Transverse colon (tissue), 4 donors: ENCODE measurements at regions not wholly inside any gene's neighbourhood (a gene's known extent, or its start where the extent isn't known, plus 50 kb on each side); places are given as distances from the start of the nearest gene placed in this dataset.

Experiments
- DNase-seq: peaks from one replicate; pipeline ENCODE4 v3.0.0-alpha.2; 2019
- H3K27ac ChIP-seq, 4 donors: fragments of 200-600 bp; sonication (generic); 2 replicates each; pipeline ENCODE4 v1.5.1; 2016 to 2018; ENCODE audit warnings: inconsistent platforms in 4 of 4
- H3K27me3 ChIP-seq: fragments of 200-600 bp; sonication (generic); 2 replicates; pipeline ENCODE4 v1.5.1; 2017; ENCODE audit warnings: inconsistent platforms
- H3K36me3 ChIP-seq, 4 donors: fragments of 200-600 bp; sonication (generic); 2 replicates each; pipeline ENCODE4 v1.5.1; 2017 to 2019; ENCODE audit warnings: inconsistent platforms in 4 of 4
- H3K4me1 ChIP-seq, 4 donors: fragments of 200-600 bp; sonication (generic); 2 replicates each; pipeline ENCODE4 v1.5.1; 2017 to 2020; ENCODE audit warnings: inconsistent platforms in 4 of 4
- H3K4me3 ChIP-seq, 4 donors: fragments of 200-600 bp; sonication (generic); 1 replicate in 1 of 4; 2 replicates in 3 of 4; pipeline versions ENCODE4 v1.5.1 to v1.6.1; 2017 to 2019; ENCODE audit warnings: inconsistent platforms in 4 of 4
- H3K9me3 ChIP-seq, 2 donors: fragments of 200-600 bp; sonication (generic); 2 replicates each; pipeline ENCODE4 v1.5.1; 2017 to 2019; ENCODE audit warnings: inconsistent platforms in 2 of 2
- EP300 ChIP-seq: sonication (generic); formaldehyde crosslinking; IDR thresholded peaks from one replicate; pipeline ENCODE4 v1.6.1; 2017; ENCODE audit warnings: antibody characterized with exemption, low read depth
- POLR2A ChIP-seq: fragments of 450-650 bp; IDR thresholded peaks from one replicate; pipeline ENCODE4 v1.6.1; 2016; ENCODE audit warnings: antibody characterized with exemption, mild to moderate bottlenecking, moderate library complexity
- POLR2AphosphoS5 ChIP-seq, 3 donors: sonication (generic); formaldehyde crosslinking; IDR thresholded peaks; one replicate each; pipeline ENCODE4 v1.6.1; 2016; ENCODE audit warnings: antibody characterized with exemption in 3 of 3
- WGBS, 2 donors: methylation state at CpG; one replicate each; pipeline ENCODE4 v1.1.5; 2018; ENCODE audit warnings: low coverage in 1 of 2; 5-methylcytosine and 5-hydroxymethylcytosine counted together
- in situ Hi-C, 4 donors: fragments of 200-750 bp; cut with MboI; loops; one replicate each; pipeline versions ENCODE4 v1.15.0 to v1.15.1; 2017; ENCODE audit warnings: low sequenced_read_pairs in 3 of 4, low pct_ligation_motif_present in 1 of 4, low pct_unique_long_range_greater_than_20kb in 1 of 4
- intact Hi-C: fragments of 100-400 bp; cut with DNase I; formaldehyde crosslinking; loops from one replicate; pipeline ENCODE4 v1.15.1; 2023; ENCODE audit warnings: low total_unique reads
- TF ChIP-seq, protein P1 (sequence below), 5 experiments: fragments of 200-600 bp in 3 of 5; fragments of 450-650 bp in 2 of 5; sonication (generic) in 3 of 5; IDR thresholded peaks; 1 replicate in 2 of 5; 2 replicates in 3 of 5; pipeline ENCODE4 v1.5.1; 2016 to 2017; ENCODE audit warnings: antibody characterized with exemption in 5 of 5, inconsistent platforms in 3 of 5, mild to moderate bottlenecking in 2 of 5, moderate library complexity in 1 of 5

DNA sequence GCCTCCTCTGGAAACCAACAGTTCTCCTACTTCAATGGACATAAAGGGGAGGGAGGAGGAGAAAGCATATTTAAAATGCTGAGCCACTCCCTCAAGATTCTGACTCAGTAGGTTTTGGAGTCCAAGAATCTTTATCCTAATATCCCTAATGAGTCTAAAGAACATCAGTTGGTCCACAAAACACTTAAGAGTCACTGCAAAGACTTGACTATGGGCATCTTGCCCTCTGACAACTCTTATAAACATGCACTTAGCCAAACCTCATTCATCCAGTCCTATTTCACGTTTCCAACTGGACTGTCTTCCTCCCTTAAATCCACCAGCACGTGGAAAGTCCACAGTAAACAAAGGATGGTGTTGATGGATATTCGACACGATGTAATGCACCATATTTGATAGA is 172.5 kb downstream of the FAM114A2 start:
- in situ Hi-C loops: no loop called here
- Histone ChIP-seq H3K4me1 (no peaks in the 10 kb centered on the region), H3K36me3 (no peaks in the 10 kb centered on the region), H3K27me3 (no peaks in the 10 kb centered on the region), H3K9me3 (no peaks in the 10 kb centered on the region), H3K4me3 (no peak overlapping the region), H3K27ac (no peak overlapping the region)
- intact Hi-C loops: no loop called here
- DNase-seq: no peak
- TF ChIP-seq, protein P1, sequence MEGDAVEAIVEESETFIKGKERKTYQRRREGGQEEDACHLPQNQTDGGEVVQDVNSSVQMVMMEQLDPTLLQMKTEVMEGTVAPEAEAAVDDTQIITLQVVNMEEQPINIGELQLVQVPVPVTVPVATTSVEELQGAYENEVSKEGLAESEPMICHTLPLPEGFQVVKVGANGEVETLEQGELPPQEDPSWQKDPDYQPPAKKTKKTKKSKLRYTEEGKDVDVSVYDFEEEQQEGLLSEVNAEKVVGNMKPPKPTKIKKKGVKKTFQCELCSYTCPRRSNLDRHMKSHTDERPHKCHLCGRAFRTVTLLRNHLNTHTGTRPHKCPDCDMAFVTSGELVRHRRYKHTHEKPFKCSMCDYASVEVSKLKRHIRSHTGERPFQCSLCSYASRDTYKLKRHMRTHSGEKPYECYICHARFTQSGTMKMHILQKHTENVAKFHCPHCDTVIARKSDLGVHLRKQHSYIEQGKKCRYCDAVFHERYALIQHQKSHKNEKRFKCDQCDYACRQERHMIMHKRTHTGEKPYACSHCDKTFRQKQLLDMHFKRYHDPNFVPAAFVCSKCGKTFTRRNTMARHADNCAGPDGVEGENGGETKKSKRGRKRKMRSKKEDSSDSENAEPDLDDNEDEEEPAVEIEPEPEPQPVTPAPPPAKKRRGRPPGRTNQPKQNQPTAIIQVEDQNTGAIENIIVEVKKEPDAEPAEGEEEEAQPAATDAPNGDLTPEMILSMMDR (IDR thresholded peaks at IDR 0.05): no peak
- TF ChIP-seq EP300: no peak
- no peak for TF ChIP-seq POLR2AphosphoS5 (IDR thresholded peaks at IDR 0.05)
- no peak for TF ChIP-seq POLR2A
- 63 to 69% methylated on average over 2 to 4 of the region's 4 CpGs for WGBS, 2 donors

DNA sequence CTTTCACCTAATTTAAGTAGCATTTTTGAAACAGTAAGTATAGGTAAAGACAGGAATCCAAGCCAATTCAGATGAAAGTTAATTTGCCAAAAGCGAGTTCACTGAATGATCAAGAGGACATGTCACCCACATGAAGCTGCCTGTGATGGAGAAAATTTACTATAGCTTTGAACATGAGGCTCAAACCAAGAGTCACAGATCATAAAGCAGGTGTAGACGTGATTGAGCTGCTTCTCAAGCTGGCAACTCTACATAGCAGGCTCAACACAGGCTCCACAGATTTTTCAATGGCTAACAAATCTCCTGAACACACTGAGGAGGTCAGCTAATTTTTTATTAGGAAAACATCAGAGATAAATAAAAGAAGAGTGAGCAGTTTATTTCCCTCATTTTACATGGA is 173.7 kb downstream of the FAM114A2 start:
- no peaks in the 10 kb centered on the region for H3K9me3 ChIP-seq
- no peak overlapping the region for H3K4me3 ChIP-seq
- DNase-seq: no peak
- H3K4me1 ChIP-seq: no peaks in the 10 kb centered on the region
- no peak for TF ChIP-seq POLR2AphosphoS5 (IDR thresholded peaks at IDR 0.05)
- TF ChIP-seq POLR2A: no peak
- TF ChIP-seq EP300: no peak
- TF ChIP-seq, protein P1 (IDR thresholded peaks at IDR 0.05): no peak
- no peaks in the 10 kb centered on the region for H3K36me3 ChIP-seq
- in situ Hi-C loops: no loop called here
- 52 to 77% methylated on average over 2 of the region's 2 CpGs for WGBS, 2 donors
- no peaks in the 10 kb centered on the region for H3K27me3 ChIP-seq
- no peak overlapping the region for H3K27ac ChIP-seq
- intact Hi-C loops: no loop called here

DNA sequence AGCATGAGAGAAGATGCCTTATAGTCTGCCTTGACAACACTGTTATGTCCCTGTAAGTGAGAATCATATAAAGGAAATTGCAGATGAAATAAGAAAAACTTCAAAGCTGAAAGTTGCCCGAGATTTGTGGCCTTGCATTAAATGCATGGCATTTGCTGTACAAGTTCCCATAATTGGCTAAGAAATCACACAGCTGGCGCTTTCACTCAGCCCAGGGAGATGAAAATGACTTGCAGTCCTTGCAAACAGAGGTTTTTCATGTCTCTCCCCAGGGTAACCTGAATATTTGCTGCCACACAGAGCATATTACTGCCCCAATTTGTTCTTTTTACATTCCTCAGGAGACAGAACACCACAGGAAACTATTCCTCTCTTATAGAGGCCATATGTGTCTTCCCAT is 174.8 kb downstream of the FAM114A2 start:
- 61 to 69% methylated on average over 2 of the region's 2 CpGs for WGBS, 2 donors
- Histone ChIP-seq H3K9me3 (no peaks in the 10 kb centered on the region), H3K27ac (no peak overlapping the region), H3K27me3 (no peaks in the 10 kb centered on the region), H3K4me3 (no peak overlapping the region), H3K36me3 (no peaks in the 10 kb centered on the region), H3K4me1 (no peaks in the 10 kb centered on the region)
- no peak for DNase-seq
- intact Hi-C loops: no loop called here
- in situ Hi-C loops: no loop called here
- TF ChIP-seq POLR2A: no peak
- TF ChIP-seq, protein P1 (IDR thresholded peaks at IDR 0.05): no peak
- no peak for TF ChIP-seq EP300
- TF ChIP-seq POLR2AphosphoS5 (IDR thresholded peaks at IDR 0.05): no peak
